Hematopoietic multipotent progenitor cell treated with erythropoietin and hydrocortisone succinate and interleukin-3 and kit ligand, for 17 days (in vitro differentiated cells): ENCODE measurements at regions not wholly inside any gene's neighbourhood (a gene's known extent, or its start where the extent isn't known, plus 50 kb on each side); places are given as distances from the start of the nearest gene placed in this dataset.
"Not testable (repeated sequence)": the region's sequence is repeated elsewhere in the genome, so short reads cannot be mapped to it uniquely, and the experiment has no call there.

Experiments used
- DNase-seq: peaks from one replicate; pipeline ENCODE4 v3.0.0-alpha.2; 2015; ENCODE audit warnings: low spot score

DNA sequence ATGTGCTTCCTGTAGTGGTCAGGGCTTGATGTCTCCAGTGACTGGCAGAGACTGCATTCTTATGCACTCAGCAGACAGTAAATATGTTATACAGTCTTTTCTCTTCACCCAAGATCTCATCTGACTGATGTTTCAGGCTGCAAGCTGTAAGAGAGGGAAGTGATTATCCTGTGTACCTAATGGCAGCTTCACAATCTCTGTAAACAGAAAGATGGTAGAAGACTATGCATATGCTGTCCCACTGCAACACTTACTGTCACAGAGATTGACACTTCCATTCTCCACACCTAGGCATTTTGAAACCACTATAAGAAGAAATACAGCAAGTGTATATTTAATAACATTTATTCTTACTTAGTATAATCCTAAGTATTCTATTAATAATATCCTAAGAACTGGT is 97.6 kb upstream of the ANXA1 start:
- DNase-seq: no peak

DNA sequence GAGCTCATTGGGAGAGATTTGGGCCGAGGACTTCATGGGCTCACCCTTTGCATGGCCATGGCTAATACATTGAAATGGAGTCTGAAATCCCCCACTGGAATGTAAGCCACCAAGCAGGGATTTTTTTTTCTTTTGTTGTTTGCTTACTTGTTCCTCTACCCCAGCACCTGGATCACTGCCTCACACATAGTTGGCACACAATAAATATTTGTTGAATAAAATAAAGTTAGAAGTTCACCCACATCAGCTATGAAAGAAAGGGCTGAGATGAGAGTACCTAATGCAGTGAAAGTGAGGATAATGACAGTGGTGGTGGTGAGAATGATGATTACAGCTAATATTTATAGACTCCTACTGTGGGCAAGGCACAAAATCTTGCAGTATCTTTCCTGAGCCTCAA is 98.1 kb upstream of the ANXA1 start:
- no peak for DNase-seq

DNA sequence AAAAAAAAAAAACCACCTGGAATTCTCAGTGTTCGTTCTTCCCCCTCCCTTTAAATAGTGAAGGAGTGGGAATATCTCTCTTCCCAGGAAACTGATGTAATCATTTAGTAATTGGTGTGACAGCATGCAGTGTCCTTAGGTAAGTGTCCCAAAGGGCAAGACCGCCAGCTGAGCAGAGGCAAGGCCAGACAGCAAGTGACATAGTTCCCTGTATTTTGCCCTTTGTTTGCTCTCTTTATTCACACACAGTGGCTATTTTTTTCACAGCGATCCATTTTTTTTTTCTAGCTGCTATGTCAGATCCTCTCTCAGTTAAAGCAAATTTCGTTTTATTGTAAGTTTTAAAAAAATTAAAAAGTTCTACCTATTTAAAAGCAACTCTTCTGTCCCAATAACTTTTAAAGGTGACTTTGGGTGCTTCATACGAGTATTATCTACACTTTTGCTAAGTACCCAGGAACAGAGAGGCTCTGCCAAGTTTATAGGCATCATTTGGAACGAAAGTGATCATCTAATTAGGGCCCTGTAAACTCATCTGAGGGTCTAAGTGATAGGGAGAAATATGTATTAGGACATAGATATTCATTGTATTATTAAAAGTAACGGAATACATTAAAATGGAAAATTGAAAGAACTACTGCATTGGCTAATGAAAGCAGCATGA is 98.2 kb upstream of the ALDH1A1 start:
- no peak for DNase-seq

DNA sequence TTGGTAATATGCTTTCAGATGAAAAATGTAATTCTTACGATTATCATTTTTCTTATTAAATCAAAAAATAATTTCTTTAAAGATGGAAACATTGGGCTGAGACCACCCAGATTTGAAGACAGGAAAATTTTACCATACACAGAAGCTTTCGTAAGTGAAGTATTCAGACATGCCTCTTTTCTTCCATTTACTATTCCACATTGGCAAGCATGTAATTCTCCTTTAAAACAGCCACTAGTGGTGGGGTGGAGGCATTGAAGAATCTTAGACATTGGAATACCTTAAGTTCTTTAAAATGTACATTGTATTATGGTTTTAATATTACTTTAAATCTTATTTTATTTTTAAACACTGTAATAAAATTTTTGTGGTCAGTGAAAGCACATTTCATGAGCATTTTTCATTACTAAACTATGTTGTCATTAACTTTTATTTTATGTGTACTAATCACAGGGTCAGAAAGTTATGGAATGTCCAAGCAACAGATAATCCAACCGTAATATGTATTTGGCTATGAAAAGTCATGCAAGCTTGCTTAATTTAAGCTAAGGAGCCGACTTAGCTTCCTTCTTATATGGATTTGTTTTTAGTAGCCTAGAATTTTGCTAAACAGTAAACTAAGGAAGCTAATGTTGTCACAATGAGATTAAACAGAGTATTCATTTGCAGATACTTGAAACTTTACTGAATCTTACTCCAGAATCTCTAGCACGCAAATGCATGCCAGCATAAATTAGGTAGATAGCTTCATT is 97.4 kb upstream of the ALDH1A1 start:
- no peak for DNase-seq

DNA sequence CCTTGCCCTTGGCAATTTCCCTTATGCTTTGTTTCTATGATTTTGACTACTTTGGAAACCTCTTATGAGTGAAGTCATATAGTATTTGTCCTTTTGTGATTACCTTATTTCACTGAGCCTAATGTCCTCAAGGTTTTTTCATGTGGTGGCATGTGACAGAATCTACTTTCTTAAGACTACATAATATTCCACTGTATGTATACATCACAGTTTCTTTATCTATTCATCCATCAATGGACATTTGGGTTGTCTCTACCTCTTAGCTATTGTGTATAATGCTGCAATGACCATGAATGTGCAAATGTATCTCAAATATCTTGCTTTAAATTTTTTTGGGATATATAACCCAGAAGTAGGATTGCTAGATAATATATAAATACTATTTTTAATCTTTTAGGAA is 96.4 kb upstream of the ALDH1A1 start:
- DNase-seq: no peak

DNA sequence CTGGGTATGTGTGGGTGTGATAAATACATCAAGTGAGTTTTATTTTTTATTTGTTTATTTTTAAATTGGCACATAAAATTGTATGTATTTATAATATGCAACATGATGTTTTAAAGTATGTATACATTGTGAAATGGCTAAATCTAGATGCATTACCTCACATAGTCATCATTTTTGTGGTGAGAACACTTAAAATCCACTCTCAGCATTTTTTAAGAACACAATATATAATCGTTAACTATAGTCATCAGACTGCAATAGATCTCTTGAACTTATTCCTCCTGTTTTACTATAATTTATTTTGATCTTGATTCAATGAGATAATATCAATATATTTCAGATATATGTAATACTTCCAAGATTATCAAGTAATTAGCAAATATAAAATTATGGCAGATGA is 93.9 kb upstream of the ALDH1A1 start:
- no peak for DNase-seq

DNA sequence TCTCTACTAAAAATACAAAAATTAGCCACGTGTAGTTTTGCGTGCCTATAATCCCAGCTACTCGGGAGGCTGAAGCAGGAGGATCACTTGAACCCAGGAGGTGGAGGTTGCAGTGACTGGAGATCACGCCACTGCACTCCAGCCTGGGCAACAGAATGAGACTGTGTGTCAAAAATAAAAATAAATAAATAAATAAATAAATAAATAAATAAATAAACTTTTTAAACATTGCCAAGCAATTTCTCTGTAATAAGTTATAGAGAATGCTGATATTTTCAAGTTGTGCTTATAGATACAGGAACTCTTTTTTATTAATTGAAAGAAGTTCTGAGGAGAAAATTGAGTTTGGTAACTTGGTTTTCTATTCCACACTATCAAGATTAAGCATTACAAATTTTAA is 91.9 kb upstream of the ALDH1A1 start:
- not testable (repeated sequence) for DNase-seq

DNA sequence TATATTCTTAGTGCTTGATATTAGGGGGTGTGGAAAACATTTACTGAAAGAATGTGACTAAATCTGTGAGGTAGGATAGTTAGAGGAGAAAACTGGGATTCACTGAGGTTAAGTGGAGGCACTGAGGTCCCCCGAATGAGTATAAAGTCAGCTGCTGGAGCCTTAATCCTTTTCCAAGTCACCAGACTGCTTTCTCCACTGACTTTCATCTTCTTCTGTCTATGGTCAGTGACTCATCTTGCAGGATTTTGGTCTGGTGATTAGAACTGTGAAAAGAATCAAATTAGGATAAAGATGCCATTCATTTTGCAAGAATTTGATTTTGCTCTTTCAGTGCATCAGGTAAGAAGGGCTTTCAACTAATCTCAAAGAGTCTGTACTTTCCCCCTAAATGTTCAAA is 89.3 kb upstream of the ALDH1A1 start:
- no peak for DNase-seq

DNA sequence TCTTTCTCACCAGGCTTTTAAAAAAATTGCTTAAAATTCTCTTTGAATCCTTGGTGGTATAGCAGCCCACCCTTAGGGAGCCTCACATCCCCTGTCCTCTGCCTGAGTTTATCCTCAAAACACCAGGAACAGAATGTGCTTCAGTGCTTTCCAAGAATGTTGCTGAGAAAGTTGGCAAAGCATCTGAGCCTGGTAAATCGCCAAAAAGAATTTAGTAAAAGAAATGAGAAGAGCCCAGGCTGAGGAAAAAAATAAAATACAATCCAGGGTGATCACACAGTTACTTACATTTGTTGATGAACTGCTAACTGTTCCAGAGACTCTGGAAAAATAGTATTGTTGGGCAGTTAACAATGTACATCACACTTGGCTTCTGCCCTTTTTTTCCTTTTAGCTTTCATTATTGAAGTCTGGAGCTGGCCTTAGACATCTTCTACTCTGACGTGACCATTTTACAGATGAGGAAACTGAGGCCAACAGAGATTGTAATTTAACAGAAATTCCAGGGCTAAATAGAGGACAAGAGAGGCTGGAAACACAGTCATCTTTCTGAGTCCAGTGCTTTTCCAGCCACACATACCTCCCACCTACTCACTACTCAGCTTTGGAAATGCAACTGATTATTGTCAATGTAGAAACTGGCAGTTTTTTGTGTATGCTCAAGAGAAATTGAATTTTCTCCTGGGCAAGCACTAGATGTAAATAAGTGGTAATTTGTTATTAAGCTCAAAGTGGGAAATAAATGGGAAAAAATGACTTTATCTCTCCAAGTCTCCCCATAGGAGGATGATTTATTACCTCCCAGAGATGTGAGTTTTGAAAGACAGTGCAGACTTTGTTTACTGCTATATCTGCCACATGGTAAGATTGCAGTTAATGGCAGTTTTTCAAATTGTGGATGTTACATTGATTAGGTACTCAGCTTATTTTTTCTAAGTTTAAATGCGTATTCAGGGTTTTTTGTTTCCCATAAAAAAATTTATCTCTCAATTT is 86.7 kb upstream of the ALDH1A1 start:
- no peak for DNase-seq

DNA sequence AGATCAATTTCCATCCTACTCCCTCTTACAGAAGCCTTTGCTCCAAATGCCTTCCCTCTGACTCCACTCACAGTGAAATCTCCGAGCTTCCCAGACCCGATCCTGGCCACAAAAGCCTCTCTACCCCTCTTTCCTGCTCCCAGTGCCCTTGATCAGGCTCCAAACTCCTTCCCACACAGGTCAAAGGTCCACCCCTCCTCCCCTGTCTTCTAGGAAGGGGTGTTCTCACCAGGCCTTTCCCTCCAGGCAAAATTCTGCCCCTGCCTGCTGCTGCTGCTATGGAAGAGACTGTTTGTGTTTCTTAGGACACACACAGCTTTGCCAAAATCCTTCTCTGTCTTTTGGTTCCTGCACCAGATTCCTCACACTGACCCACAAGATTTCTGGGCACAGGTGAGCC is 85.8 kb upstream of the ALDH1A1 start:
- no peak for DNase-seq

DNA sequence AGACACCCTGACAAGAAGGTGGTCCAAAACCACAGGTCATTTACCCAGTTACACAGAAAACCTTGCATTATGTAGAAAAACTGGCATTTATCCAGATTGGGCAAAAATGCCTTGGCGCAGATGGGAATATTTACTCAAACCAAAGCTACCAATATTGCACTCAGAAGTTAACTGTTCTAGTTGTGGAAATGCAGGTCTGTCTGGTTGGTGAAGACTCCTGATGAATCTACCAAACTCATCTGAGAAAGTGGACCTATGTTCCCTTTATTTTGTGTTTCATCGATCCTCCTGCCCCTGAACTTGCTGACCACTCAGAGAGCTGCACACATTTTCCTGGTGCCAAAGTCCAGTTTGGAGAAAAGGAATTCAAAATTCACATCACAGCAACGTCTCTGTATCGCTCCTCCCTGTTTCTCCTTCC is 85.2 kb upstream of the ALDH1A1 start:
- no peak for DNase-seq

DNA sequence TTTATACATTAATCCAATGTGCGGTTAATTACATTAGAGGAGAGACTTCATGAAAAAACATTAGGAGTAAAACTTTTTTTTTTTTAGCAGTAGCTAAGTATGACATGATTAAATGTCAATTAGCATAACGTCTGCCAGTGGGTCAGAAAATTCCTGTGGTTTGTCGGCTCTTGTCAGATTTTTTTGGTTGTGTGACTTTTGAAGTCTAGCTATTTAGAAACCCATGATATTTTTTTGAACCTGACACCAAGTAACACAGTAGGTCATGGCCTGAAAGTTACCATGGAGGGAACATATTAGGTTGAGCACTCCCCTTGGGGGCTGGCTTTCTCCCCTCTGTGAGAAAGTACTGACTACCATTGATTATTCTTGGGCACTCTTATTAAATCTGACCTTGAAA is 84.8 kb upstream of the ALDH1A1 start:
- no peak for DNase-seq

DNA sequence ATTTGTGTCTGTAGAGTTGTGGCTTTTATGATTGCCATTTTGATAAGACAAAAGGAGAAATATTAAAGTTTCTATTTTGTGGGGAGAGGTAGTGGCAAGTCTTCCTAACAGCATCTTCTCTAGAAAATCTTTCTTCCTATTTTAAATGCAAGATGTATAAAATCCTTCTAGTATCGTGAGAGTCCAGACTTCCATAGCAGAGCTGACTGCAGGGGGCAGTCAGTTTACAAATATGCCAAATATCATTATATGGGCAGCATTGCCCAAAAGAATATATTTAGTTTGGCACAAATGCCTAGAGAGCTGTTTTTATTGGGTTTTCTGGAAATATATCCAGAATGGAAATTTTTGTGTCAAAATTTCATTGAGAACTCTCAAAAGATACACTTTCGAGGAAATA is 82.1 kb upstream of the ALDH1A1 start:
- DNase-seq: no peak

DNA sequence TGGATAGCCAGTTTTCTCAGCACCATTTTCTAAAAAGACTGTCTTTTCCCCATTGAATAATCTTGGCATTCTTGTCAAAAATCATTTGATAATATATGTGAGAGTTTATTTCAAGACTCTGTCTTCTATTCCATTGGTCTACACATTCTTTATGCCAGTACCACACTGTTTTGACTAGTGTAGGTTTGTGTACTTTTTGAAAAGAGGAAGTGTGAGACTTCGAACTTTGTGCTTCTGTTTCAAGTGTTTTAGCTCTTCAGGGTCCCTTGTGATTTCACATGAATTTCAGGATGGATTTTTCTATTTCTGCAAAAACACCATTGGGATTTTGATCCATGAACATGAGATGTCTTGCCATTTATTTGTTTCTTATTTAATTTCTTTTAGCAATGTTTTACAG is 78.5 kb upstream of the ALDH1A1 start:
- no peak for DNase-seq

DNA sequence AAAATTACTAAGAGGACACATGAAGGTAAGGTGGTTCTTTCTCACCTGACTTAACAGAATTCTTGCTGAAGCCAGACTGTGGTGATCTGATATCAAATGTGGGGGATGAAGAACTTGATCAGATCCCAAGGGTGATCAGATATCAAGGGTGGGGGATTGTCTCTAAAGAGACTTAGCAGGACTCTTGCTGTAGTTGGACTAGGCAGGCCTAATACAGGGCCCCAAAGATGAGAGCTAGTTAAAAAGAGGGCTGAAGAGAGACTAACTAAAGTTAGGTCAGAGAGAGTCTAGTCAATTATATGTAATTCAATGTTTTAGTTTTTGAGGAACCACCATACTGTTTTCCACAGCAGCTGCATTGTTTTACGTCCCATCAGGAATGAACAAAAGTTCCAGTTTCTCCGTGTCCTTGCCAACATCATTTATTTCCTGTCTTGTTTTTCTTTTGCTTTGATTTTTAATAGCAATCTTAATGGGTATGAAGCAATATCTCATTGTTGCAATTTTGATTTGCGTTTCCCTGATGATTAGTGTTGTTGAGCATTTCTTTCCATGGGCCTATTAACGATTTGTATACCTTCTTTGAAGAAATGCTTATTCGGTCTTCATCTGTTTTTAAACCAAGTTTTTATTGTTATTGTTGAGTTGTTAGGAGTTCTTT is 77.6 kb upstream of the ALDH1A1 start:
- DNase-seq: no peak

DNA sequence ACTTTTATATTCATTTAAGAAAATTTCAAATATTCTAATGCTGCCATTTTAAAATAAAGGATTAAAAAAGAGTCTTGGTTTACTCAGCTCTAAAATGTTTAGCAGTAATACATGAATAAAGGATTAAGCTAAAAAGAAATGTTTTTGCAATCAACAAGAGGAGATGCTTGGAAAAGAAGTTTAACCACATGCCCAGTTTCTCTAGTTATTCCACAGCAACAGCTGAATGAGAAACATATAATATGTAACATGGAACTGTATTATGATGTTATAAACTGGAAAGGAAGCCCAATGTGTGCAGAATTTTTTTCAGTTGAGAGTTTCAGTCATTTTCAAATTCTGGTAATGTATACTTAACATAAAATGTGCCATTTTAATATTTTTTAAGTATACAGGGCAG is 76.5 kb upstream of the ALDH1A1 start:
- DNase-seq: no peak

DNA sequence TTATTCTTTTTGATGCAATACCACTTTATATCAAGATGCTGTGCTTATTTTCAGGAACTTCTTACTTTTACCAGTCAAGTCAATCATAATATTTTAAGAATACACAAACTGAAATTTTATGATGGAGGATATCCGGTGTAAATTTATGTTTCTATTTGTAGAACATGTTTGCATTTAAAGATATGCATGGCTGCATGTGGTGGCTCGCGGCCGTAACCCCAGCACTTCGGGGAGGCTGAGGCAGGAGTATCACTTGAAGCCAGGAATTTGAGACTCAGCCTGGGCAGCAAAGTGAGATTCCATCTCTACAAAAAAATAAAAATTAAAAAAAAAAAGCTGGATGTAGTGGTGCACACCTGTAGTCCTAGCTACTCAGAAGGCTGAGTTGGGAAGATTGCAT is 73.5 kb upstream of the ALDH1A1 start:
- no peak for DNase-seq

DNA sequence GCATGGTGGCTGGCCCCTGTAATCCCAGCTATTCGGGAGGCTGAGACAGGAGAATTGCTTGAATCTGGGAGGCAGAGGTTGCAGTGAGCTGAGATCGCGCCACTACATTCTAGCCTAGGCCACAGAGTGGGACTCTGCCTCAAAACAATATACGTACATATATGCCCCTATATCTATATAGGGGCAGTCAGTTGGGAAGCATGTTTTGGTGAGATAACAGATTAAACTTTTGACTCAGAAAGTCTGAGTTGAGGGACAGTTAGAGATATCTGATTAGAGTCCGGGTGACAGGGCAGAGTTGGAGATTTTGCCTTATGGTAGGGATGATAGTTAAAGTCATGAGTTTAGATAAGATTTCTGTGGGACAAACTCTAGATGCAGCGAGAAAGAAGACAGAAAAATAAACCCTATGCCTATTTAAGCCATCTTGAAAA is 71.8 kb upstream of the ALDH1A1 start:
- no peak for DNase-seq

DNA sequence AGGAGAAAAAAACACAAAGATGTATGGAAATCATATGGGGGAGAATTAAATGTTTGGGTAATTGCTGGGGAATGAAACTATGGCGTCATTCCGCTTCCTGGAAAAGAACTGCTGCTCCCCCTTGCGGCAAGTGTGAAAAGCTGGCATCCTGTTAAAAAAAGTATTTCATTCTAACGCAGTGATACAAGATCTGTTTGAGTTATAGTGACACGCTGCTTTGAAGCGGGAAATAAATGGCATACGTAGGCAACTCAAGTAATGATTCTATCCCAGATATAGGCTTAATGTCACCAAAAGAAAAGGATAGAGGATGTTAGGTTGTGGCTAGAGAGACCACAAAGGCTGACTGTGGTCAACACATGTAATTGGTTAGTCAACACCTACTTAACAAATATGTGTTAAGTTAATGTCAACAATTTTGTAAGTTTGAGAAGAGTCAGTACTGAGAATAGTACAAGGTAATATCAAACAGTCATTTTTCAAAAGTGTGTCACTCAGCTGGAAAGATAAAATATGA is 70.2 kb upstream of the ALDH1A1 start:
- DNase-seq: peak; percentile 29

DNA sequence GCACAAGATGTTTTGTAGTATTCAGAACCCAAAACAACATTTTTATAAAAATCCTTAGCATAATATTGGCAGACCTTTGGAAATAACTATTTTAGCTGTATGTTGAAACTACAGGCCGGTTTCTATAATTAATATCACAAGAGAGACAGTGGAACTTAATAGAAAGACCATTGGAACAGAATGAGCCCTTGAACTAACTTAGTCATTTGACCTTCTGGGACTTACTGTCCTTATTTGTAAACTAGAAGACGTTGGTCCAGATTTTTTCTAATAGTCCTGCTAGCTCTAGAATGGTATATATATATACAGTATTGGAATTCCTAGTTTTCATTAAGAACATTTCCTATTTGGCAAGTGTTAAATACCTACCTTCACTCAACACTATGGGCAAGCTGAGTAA is 69.5 kb upstream of the ALDH1A1 start:
- DNase-seq: no peak

DNA sequence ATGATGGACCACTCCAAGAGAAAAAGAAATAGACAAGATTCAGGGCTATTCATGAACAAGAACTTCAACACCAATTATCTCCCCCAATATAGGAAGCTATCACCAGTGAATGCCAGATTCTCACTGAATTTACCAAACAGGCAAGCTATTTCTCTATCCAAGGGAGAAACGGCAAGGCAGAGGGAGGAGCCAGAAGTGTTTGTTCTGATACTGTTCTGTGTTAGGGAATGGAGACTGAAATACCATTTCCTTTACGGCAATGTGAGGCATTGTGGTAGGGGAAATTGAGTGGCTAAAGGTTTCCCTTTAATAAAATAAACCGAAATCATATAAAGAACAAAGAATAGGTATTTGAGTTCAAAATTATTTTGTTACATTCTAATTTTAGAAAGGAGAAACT is 68.0 kb upstream of the ALDH1A1 start:
- no peak for DNase-seq

DNA sequence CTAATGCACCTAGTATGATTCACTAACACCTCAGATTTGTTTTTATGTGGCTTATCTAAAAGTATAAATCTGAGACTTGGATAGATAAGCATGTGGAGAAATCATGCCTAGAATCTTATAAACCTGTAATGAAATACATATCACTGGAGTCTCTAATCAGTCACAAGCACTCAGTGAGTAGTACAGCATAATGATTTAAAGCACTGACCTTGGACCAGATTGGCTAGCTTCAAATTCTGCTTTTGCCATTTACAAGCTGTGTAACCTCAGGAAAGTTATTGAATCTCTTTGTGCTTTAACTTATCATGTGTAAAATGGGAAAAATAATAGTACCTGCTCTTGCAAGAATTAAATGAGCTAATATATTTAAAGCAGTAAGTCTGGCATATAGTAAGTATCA is 61.2 kb upstream of the ALDH1A1 start:
- no peak for DNase-seq
